ENCODE measurements at regions not wholly inside any gene's neighbourhood (a gene's known extent, or its start where the extent isn't known, plus 50 kb on each side); places are given as distances from the start of the nearest gene placed in this dataset.

DNA sequence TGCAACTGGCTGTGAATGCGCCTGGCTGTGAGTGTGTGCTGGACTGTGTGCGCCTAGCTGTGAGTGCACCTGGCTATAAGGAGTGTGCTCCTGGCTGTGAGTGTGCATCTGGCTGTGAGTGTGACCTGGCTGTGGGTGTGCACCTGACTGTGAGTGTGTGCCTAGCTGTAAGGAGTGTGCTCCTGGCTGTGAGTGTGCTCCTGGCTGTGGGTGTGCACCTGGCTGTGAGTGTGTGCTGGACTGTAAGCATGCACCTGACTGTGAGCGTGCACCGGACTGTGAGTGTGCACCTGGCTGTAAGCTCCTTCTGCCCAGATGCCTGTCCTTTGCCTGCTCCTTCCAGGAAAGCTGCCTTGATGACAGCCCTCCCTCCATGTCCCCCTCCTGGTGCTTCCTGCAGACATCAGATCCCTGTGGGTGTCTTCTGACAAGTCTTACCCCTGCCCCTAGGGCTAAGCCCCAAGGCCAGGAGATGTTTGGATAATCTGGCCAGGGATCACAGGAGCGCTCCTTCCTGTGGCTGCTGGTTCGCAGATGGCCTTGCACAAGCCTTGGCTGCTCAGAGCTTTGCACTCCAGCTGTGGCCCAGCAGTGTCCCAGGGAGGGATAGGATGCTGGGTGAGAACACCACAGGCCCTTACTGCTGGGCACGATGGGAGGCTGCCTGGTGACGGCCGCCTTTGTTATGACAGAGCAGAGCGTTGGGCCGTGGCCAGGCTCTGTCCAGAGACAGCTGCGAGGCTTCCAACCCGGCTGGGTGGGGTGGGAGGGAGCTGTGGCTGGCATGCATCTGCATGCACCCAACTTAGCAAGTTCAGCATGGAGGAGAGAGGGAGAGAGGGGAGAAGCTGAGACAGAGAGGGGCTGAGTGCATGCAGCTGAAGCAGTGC, 89.9 kb downstream of the GLI2 start:
- intact Hi-C loops (cut with DNase I): no loop called here
- DNase-seq (ENCODE audit: low spot score): peak; percentile 58
- peak; percentile 69 for ATAC-seq

GRCh38 chr2:120826260-120826648, 90.6 kb downstream of the GLI2 start:
- DNase-seq (ENCODE audit: low spot score) (peak; percentile 39), ATAC-seq (no peak)
- intact Hi-C loops (cut with DNase I): no loop called here

- intact Hi-C loops (cut with DNase I): no loop called here
- DNase-seq (ENCODE audit: low spot score) (peak; percentile 42), ATAC-seq (no peak)
Observed at GRCh38 chr2:120826716-120827410, 91.2 kb downstream of the GLI2 start.

DNA sequence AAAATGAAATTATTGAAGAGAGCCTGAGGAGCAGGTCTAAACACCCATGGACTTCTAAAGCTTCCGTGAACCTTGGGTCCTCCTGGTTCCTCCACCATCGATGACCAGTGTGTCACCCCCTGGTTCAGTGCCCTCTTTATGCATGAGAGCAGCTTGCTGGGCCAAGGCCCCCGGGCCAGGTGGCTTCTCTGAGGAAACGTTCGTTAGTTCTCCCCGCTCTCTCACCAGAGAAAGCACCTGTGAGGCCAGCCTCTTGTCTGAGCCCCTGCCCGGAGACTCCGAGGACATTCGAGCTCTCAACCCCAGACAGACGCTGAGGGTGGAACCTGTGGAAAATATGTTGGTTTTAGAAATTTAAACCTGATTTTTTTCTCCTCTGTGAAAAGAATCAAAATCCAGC, 92.4 kb downstream of the GLI2 start:
- intact Hi-C loops (cut with DNase I): no loop called here
- ATAC-seq (no peak), DNase-seq (ENCODE audit: low spot score) (peak; percentile 42)

GRCh38 chr2:120828829-120829632, 93.4 kb downstream of the GLI2 start:
- ATAC-seq: no peak
- intact Hi-C loops (cut with DNase I): no loop called here

DNA sequence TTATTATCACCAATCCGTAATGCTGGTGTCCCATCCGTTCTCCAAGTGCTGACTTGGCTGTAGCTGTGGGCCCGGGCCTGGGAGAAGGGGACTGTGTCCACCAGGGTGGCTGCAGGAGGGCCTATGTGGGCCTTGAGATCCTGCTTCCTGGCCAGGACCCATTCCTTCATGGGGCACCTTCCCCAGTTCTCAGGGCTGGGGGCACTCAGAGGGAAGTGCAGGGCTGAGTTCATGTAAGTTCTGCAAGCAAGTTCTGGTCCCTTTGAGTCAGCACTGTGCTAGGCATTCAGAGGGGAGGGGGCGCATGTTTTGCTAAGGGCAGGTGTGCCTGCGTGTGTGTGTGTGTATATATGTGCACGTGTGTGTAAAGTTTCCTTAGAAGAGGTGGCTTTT, 94.0 kb downstream of the GLI2 start:
- intact Hi-C loops (cut with DNase I): no loop called here
- peak; percentile 48 for DNase-seq (ENCODE audit: low spot score)
- ATAC-seq: no peak

More at GRCh38 chr2:120828829-120829632, 93.4 kb downstream of the GLI2 start:
- DNase-seq (ENCODE audit: low spot score): peak; percentile 40

DNA sequence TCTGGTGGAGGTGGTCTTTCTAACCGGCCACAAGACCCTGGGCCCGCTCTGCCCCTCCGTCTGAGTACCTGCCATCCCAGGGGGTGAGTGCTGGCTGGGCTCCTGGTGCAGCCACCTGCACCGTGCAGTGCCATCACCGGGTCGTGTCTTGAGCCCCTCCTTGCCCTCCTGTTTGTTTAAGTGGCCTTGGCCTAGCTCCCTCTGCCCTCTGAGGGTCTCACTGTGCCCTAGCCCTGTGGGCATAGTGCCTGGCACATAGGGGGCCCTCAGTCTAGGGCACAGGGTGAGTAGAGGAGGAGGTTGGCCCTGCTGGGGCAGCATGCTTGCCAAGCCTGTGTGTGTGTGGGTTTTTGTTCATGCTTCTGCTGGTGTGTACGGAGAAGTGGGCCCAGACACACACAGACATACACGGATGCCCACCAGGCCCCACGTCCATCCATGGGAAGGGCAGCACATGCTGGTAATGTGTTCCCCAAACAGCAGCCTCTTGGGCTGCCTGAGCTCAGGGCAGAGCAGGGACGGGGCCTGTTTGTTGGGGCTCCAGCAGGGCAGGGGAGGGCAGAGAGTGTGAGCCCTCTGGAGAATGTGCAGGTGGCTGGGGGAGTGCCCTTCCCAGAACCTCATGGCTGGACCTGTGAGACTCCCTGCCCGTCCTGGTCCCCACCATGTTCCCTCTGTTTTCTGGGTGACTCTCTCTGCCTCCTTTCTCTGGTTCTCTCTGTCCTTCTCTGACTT, 94.6 kb downstream of the GLI2 start:
- no peak for ATAC-seq
- peak; percentile 44 for DNase-seq (ENCODE audit: low spot score)
- intact Hi-C loops (cut with DNase I): no loop called here

GRCh38 chr2:120831086-120831485, 95.4 kb downstream of the GLI2 start:
- DNase-seq (ENCODE audit: low spot score) (peak; percentile 32), ATAC-seq (no peak)
- intact Hi-C loops (cut with DNase I): no loop called here

GRCh38 chr2:120831891-120832290, 96.2 kb downstream of the GLI2 start:
- DNase-seq (ENCODE audit: low spot score) (peak; percentile 35), ATAC-seq (no peak)
- intact Hi-C loops (cut with DNase I): no loop called here

DNA sequence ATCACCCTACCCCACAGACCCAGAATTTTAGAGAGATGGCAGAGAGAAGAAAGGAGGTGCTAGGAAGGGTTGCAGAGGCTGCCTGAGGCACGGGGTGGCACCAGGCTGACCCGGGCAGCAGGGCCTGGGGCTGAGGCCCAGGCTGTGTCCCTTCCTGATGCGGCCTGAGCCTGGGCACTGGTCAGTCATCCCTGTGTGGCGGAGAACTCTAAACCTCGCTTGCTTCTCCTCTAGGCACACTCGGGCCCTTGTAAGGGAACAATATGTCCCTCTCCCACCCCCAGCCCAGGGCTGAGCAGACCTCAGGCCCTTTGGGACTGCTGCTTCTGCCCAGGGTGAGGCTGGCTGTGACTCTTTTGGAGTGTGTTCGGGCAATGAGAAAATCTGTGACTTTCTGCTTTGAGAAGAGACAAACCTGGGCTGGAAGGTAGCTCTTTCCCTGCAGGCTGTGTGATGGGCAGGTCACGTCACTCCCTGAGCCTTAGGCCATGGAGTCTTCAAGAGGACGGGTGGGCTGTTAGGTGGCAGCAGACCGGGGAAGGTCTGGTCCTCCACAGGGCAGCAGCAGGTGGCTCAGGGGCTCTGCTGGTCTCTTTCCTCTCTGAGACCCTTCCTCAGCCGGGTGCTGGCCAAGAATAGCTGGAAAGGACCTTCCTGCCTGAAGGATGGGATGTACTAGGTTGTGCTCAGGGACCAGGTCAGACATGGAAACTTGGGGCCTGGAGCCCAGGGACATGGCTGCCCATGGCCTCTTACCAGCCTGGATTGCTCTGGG, 96.8 kb downstream of the GLI2 start:
- ATAC-seq (no peak), DNase-seq (ENCODE audit: low spot score) (peak; percentile 45)

GRCh38 chr2:120833127-120833675, 97.5 kb downstream of the GLI2 start:
- intact Hi-C loops (cut with DNase I): no loop called here
- peak; percentile 27 for DNase-seq (ENCODE audit: low spot score)
- no peak for ATAC-seq

More for the DNA sequence above, 96.8 kb downstream of the GLI2 start:
- intact Hi-C loops (cut with DNase I): no loop called here

DNA sequence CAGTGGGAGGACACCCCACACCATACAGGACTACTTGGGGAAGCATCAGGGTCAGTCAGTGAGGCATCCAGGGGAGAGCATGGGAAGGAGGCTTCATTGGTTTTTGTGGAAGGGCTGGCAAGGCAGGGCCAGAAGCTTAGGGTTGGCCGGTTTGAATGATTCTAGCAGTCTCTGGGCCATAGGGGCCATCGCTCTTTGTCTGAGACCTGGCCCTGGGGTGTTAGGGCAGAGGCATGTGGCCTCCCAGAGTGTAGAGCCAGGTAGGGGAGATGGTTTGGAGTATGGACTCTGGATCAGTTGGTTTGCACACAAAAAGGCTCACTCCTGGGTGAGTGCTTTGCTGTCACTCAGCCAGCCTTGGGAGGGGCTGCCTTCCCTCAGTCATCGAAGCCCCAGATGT, 98.5 kb downstream of the GLI2 start:
- DNase-seq (ENCODE audit: low spot score): peak; percentile 15
- intact Hi-C loops (cut with DNase I): no loop called here
- ATAC-seq: no peak

- intact Hi-C loops (cut with DNase I): no loop called here
- ATAC-seq (no peak), DNase-seq (ENCODE audit: low spot score) (no peak)
Observed at GRCh38 chr2:120836281-120836680, 100.6 kb downstream of the GLI2 start.

DNA sequence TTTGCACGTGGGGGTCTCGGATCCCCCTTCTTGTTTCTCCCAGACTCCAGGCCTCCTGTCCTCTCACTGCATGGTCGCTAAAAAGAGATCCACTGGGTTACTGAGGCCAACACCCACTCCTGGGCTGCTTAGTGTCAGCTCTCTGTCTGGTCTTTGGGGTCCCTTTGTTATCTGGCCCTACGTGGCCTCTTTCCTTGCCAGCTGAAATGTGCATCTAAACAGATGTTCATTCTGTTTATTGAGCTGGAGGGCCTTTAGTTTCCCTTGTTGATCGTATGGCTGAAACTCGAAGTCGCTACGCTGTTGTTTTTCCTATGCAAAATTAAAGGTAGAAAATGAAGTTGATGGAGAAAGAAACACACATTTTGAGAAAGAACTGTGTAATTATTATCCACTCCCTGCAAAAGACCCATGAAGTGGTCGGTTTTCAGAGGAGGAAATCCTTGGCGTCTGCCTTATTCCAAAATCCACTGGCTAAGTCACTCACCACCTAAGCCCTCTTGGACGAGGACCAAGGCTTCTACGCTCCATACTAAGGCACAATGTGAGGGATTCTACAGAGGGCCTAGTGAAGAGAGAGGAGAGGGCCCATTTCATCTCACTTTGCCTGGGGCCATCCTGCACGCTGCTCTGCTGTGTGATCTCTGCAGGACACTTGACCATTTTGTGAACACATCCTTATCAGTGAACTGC, 105.3 kb downstream of the GLI2 start:
- intact Hi-C loops (cut with DNase I): no loop called here
- DNase-seq (ENCODE audit: low spot score): peak; percentile 4

DNA sequence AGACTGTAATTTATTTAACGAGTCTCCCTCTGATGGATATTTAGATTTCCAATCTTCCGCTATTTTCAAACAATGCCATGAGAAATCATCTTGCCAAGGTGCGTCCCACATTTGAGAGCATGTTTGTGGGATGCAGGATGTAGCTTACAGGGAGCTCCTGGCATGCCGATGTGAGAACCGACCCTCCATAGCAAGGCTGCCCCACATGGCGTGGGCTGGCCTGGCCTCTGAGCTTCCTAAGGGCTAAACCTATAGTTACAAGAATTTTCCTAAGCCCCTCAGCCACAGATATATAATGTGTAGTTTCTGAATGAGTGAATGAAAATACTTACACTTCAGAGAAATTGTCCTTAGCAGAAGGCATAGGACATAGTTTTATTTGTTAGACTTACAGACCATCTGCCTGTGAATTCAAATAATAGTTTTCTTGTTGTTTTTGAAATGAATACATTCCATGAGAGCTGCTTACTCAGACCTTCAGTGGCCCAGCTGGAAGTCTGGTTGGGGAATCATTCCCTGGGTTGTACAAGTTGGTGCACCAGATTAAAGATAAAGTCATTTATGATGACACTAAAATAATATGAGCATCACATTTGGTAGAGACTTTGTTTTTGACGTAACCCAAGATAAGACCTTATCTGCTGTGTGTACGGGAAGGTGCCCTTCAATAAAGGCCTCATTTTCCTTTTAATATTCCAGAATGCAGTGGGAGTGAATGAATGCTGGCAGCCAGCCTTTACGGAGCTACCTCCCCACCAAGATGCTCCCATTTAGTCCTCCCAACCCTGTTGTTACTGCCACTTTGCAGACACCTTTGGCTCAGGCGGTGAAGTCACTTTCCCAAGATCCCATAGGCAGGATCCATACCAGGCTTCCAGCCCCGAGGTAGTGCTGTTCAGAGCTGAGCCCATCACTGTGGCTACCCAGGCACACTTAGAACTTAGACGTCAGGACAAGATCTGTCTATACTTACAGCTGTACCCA, 107.1 kb downstream of the GLI2 start:
- no peak for ATAC-seq

More for the DNA sequence above, 105.3 kb downstream of the GLI2 start:
- no peak for ATAC-seq

DNA sequence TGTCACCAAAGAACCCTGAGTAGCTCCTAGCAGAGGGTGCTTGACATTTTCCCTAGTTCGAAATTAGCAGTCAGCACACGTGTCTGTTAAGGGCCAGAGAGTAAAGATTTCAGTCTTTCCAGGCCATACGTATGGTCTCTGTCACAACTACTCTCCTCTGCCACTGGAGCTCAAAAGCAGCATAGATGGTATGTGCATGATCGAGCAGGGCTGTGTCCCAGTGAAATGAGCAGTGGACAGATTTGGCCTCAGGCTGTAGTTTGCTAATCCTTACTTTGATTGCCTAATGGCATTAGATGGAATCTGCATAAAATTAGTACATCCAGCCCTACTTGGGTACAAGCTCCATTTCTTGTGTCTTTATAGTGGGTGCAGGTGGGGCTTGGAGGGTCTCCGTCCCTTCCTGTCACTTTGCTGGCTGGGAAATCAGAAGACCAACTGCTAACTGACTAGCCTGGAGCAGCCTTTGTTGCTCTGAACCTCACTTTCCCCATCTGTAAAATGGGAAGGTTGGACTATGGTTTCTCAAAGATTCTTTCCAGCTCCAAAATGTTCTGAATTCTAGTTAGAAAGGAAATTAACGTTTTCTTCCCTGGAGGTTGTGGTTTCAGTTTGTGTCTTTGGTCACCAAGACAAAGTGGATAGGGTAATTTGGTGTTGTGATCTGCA, 108.5 kb downstream of the GLI2 start:
- intact Hi-C loops (cut with DNase I): no loop called here
- DNase-seq (ENCODE audit: low spot score): peak; percentile 6
- ATAC-seq: no peak

More for the DNA sequence above, 107.1 kb downstream of the GLI2 start:
- peak; percentile 31 for DNase-seq (ENCODE audit: low spot score)
- intact Hi-C loops (cut with DNase I): no loop called here

Measured in sciatic nerve (tissue), 2 donors.